Dedifferentiated amniotic fluid mesenchymal stem cell (primary cell): ENCODE measurements at regions not wholly inside any gene's neighbourhood (a gene's known extent, or its start where the extent isn't known, plus 50 kb on each side); places are given as distances from the start of the nearest gene placed in this dataset.

Source experiments
- DNase-seq: peaks from one replicate; pipeline ENCODE4 v3.0.0-alpha.2; 2016; ENCODE audit errors: extremely low spot score

DNA sequence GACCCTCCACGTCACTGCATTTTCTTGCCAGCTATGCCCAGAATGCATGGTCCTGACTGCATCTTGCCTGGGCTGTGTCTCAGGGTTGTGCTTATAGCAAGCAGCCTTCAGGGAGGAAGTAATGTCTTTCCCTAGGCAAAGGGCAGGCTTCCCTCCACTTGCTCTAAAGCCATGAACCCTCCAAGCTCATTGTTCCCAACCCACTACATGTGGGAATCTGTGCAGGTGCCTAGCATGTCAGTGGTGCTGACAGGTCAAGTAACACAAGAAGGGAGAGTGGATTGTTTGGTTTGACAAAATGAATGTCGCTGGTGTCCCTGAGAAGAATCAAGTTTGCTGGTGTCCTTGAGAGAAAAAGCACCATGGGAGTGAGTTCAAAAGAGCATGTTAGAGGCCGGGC, 53.9 kb upstream of the UCN3 start:
- DNase-seq: no peak

DNA sequence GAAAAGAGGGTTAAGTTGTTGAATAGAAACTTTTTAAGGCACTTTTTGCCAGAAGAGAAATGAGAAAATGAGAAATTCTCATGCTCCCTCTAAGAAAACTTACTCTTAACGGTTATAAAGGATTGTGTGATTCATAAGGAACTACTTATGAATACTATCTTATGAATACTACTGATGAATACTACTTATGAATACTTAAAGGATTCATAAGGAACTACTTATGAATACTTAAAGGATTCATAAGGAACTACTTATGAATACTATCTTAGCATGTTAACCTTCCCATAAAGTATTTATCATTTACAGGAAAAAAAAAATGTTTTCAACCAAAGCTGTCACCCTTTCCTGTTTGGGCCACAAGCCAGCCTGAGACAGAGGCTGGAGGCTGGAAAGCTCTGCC, 53.1 kb upstream of the UCN3 start:
- no peak for DNase-seq

DNA sequence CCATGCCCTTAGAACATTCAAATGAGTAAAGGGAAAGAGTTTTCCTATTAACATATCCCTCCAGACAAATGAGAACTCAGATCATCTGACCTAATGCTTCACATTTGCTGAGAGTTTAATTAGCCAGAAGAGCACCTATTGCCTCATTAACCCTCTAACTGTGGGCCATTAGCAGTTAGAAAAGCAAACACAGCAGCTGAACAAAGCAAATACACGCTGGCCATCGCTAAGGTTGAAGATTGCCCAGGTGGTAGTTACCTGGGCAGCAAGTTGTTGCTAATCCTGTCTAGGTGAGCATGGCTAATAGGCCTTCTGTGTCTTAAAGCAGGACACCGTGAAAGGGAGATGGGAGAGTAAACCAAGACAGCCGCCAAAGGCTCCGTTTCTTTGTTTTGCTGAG, 49.9 kb upstream of the UCN3 start:
- DNase-seq: no peak
